Thoracic aorta (tissue), 2 donors: ENCODE measurements at regions not wholly inside any gene's neighbourhood (a gene's known extent, or its start where the extent isn't known, plus 50 kb on each side); places are given as distances from the start of the nearest gene placed in this dataset.
"Not testable (repeated sequence)": the region's sequence is repeated elsewhere in the genome, so short reads cannot be mapped to it uniquely, and the experiment has no call there.

Experiments used
- ATAC-seq: fragments of 150-250 bp; one replicate; pipeline ENCODE4 v1.8.0; 2017; ENCODE audit warnings: low read depth; ENCODE audit not compliant: insufficient number of reproducible peaks, low FRiP score
- DNase-seq: peaks from one replicate; pipeline ENCODE4 v3.0.0-alpha.2; 2020; ENCODE audit warnings: low spot score
- H3K27ac ChIP-seq, 2 donors: fragments of 200-600 bp; sonication (generic); 1 replicate in 1 of 2; 2 replicates in 1 of 2; pipeline ENCODE4 v1.5.1; 2016; ENCODE audit warnings: mild to moderate bottlenecking in 2 of 2, moderate library complexity in 2 of 2
- H3K27me3 ChIP-seq: fragments of 200-600 bp; sonication (generic); replicated peaks from 2 replicates; pipeline ENCODE4 v1.6.0; 2016; ENCODE audit warnings: mild to moderate bottlenecking; ENCODE audit not compliant: insufficient read depth
- H3K36me3 ChIP-seq: fragments of 200-600 bp; sonication (generic); one replicate; pipeline ENCODE4 v1.5.1; 2016
- H3K4me1 ChIP-seq, 2 donors: fragments of 200-600 bp; sonication (generic); 1 replicate in 1 of 2; 2 replicates in 1 of 2; pipeline versions ENCODE4 v1.5.1 to v1.6.0; 2016; ENCODE audit warnings: low read depth in 2 of 2, mild to moderate bottlenecking in 1 of 2; ENCODE audit not compliant: control insufficient read depth in 1 of 2
- H3K4me3 ChIP-seq: fragments of 200-600 bp; sonication (generic); 2 replicates; pipeline ENCODE4 v1.5.1; 2016; ENCODE audit warnings: mild to moderate bottlenecking
- H3K9me3 ChIP-seq: fragments of 200-600 bp; sonication (generic); 2 replicates; pipeline ENCODE4 v1.5.1; 2016
- TF ChIP-seq, protein P1 (sequence below): fragments of 200-600 bp; sonication (generic); IDR thresholded peaks from one replicate; pipeline ENCODE4 v1.5.1; 2019; ENCODE audit warnings: antibody characterized with exemption

DNA sequence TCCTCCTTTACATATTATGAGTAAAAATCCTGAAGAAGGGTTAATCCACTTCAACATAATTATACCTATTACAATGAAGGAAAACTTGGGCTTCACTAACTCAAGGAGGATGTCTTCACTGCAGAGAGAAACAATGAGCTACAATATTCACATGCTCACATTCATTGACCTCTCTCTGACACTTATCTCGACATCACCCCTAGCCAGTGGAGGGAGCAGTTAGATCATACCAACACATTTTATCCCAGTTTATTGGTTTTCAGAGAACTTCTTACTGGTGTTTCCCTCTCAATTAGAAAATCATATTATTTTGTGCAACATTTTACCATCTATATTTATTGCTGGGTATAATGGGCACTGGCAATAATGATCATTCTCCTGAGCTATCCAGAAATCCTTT lies 646.5 kb downstream of the TENT5A start:
- ATAC-seq (no peak), DNase-seq (no peak)
- Histone ChIP-seq H3K36me3 (no peaks in the 10 kb centered on the region), H3K4me3 (no peak overlapping the region), H3K4me1 (peaks cover 0 to 17% of the 10 kb centered on the region in 2 donors), H3K27ac (no peak overlapping the region), H3K9me3 (no peaks in the 10 kb centered on the region), H3K27me3 (no peaks in the 10 kb centered on the region)
- TF ChIP-seq, protein P1, sequence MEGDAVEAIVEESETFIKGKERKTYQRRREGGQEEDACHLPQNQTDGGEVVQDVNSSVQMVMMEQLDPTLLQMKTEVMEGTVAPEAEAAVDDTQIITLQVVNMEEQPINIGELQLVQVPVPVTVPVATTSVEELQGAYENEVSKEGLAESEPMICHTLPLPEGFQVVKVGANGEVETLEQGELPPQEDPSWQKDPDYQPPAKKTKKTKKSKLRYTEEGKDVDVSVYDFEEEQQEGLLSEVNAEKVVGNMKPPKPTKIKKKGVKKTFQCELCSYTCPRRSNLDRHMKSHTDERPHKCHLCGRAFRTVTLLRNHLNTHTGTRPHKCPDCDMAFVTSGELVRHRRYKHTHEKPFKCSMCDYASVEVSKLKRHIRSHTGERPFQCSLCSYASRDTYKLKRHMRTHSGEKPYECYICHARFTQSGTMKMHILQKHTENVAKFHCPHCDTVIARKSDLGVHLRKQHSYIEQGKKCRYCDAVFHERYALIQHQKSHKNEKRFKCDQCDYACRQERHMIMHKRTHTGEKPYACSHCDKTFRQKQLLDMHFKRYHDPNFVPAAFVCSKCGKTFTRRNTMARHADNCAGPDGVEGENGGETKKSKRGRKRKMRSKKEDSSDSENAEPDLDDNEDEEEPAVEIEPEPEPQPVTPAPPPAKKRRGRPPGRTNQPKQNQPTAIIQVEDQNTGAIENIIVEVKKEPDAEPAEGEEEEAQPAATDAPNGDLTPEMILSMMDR, result no peak

DNA sequence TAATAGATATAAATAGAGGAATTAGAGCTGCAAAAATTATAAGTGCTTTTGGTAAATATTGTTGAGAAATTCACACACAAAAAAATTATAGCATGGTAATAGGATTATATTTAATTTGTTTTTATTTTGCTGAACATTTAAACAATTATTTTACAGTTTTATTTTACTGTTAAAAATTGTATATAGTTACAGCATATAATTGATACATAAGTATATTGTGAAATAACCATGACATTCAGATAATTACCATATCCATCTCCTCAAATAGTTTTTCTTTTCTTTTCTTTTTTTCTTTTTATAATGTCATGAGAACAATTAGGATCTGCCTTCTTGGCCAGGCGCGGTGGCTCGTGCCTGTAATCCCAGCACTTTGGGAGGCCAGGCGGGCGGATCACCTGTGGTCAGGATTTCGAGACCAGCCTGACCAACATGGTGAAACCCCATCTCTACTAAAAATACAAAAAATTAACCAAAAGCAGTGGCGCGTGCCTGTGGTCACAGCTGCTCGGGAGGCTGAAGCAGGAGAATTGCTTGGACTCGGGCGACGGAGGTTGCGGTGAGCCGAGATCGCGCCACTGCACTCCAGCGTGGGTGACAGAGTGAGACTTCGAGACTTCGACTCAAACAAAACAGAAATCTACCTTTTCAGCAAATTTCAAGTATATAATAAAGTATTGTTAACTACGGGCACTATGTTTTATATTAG lies 654.2 kb downstream of the TENT5A start:
- Histone ChIP-seq H3K27ac (no peak overlapping the region), H3K36me3 (no peaks in the 10 kb centered on the region), H3K27me3 (no peaks in the 10 kb centered on the region), H3K4me3 (no peak overlapping the region), H3K9me3 (no peaks in the 10 kb centered on the region), H3K4me1 (peaks cover 0 to 3% of the 10 kb centered on the region in 2 donors)
- ATAC-seq, result no peak
- DNase-seq, result no peak
- TF ChIP-seq, protein P1, result no peak

DNA sequence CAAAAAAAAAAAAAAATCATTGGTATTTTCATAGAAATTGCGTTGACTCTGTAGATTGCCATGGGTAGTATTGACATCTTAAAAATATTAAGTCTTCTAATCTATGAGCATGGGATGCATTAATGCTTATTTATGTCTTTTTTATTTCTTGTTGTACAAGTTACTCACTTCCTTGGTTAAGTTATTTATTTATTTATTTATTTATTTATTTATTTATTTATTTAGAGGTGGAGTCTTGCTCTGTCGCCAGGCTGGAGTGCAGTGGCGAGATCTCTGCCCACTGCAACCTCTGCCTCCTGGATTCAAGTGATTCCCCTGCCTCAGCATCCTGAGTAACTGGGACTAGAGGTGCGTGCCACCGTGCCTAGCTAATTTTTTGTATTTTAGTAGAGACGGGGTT lies 656.0 kb downstream of the TENT5A start:
- H3K27ac ChIP-seq, ATAC-seq: not testable (repeated sequence)

DNA sequence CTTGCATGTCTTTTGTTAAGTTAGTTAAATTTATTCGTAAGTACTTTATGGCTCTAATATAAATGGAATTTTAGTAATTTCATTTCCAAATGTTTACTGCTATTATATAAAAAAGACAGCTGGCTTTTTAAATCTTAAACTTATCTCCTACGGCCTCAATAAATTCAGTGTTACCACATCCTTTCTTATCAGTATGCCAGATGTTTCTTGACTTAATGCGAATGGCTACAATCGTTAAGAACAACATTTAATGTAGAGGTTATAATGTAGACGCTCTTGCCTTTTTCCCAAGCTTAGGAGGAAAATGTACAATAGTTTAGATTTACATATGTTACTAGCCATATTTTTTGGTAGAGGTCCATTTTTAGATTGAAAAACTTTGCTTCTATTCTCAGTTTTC lies 659.4 kb downstream of the TENT5A start:
- Histone ChIP-seq H3K27me3 (no peaks in the 10 kb centered on the region), H3K36me3 (no peaks in the 10 kb centered on the region), H3K9me3 (no peaks in the 10 kb centered on the region), H3K4me1 (peaks cover 0 to 5% of the 10 kb centered on the region in 2 donors), H3K27ac (no peak overlapping the region), H3K4me3 (no peak overlapping the region)
- TF ChIP-seq, protein P1, result no peak
- ATAC-seq (no peak), DNase-seq (no peak)

More for the DNA sequence above, 656.0 kb downstream of the TENT5A start:
- not testable (repeated sequence) for H3K36me3 ChIP-seq, H3K4me1 ChIP-seq, H3K27me3 ChIP-seq, DNase-seq, H3K9me3 ChIP-seq, H3K4me3 ChIP-seq

DNA sequence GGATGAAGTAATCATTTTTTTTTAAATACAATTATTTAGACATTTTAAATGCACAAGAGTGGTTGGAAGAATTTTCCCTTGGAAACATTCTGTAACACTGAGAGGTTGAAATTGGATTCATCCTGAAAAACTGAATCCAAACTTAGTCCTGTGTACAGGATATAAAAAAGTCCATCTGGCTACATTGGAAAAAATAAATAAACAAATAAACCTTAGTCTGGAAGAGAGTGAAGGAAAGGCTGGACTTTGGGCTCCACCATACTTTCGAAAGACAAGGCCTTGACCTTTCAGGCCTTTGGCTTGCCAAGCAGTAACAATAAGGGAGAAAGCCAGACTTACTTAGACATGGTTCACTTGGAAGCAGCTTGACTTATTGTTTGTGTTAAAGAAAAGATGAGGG lies 664.3 kb downstream of the TENT5A start:
- DNase-seq (no peak), ATAC-seq (no peak)
- Histone ChIP-seq H3K4me1 (peaks cover 0 to 11% of the 10 kb centered on the region in 2 donors), H3K36me3 (no peaks in the 10 kb centered on the region), H3K9me3 (no peaks in the 10 kb centered on the region), H3K4me3 (no peak overlapping the region), H3K27me3 (no peaks in the 10 kb centered on the region), H3K27ac (no peak overlapping the region)
- TF ChIP-seq, protein P1, result no peak

DNA sequence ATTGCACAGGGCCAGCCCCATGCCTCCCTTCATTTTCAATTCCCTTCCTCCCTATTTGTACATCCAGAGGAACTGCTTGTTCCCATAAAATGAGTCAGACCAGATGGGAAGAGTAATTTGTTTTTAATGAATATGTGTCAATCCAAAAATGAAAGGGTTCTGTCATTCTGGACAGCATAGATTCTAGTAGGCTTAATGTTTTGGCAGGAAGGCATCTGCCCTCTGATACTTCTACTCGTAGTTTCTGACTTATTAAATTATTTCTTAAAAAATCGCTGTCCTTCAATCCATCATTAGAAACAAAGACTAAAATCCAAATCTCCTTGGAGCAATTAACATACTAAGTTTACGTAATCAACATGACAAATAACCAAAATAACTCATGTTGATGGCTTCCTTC lies 665.5 kb downstream of the TENT5A start:
- no peaks in the 10 kb centered on the region for H3K36me3 ChIP-seq
- H3K27ac ChIP-seq, result no peak overlapping the region

More for the DNA sequence above, 665.5 kb downstream of the TENT5A start:
- no peak for DNase-seq
- ATAC-seq, result no peak
- Histone ChIP-seq H3K27me3 (no peaks in the 10 kb centered on the region), H3K4me3 (no peak overlapping the region), H3K9me3 (no peaks in the 10 kb centered on the region), H3K4me1 (peaks cover 0 to 11% of the 10 kb centered on the region in 2 donors)
- TF ChIP-seq, protein P1, result no peak
